ENCODE measurements at regions not wholly inside any gene's neighbourhood (a gene's known extent, or its start where the extent isn't known, plus 50 kb on each side); places are given as distances from the start of the nearest gene placed in this dataset.
"Not testable (repeated sequence)": the region's sequence is repeated elsewhere in the genome, so short reads cannot be mapped to it uniquely, and the experiment has no call there.

DNA sequence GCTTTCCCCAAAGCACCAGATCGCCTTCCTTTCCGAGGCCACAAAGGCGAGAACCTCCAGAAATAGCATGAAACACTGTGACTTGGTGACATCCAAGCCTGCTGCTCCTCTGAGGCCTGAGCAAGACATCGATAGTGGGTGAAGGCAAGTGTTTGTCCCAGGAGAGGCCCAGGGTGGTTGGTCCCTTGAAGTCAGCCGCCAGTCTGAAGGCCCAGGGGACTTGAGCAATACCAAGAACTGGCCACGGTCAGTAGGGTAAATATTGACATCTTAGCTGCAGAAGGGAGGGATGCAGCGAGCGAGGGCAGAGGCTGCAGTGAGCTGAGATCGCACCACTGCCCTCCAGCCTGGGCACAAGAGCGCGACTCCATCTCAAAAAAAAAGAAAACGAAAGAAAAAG, 1533.5 kb downstream of the REEP3 start:
- TF ChIP-seq POLR2A (IDR thresholded peaks at IDR 0.05): not testable (repeated sequence)
- TF ChIP-seq, protein P1, sequence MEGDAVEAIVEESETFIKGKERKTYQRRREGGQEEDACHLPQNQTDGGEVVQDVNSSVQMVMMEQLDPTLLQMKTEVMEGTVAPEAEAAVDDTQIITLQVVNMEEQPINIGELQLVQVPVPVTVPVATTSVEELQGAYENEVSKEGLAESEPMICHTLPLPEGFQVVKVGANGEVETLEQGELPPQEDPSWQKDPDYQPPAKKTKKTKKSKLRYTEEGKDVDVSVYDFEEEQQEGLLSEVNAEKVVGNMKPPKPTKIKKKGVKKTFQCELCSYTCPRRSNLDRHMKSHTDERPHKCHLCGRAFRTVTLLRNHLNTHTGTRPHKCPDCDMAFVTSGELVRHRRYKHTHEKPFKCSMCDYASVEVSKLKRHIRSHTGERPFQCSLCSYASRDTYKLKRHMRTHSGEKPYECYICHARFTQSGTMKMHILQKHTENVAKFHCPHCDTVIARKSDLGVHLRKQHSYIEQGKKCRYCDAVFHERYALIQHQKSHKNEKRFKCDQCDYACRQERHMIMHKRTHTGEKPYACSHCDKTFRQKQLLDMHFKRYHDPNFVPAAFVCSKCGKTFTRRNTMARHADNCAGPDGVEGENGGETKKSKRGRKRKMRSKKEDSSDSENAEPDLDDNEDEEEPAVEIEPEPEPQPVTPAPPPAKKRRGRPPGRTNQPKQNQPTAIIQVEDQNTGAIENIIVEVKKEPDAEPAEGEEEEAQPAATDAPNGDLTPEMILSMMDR (IDR thresholded peaks at IDR 0.05): not testable (repeated sequence)

Data from body of pancreas (tissue), 4 donors.